ENCODE measurements at regions not wholly inside any gene's neighbourhood (a gene's known extent, or its start where the extent isn't known, plus 50 kb on each side); places are given as distances from the start of the nearest gene placed in this dataset.

- TF ChIP-seq EZH2 (IDR thresholded peaks at IDR 0.05; ENCODE audit: borderline replicate concordance, low read depth, low read length, severe bottlenecking) = no peak
- no peak for TF ChIP-seq CTCF (IDR thresholded peaks at IDR 0.05; ENCODE audit: extremely low read depth in 1 of 2, insufficient read depth in 1 of 2, low read depth in 1 of 2, low read length in 2 of 2)
- TF ChIP-seq POLR2A (IDR thresholded peaks at IDR 0.05; ENCODE audit: low read depth, low read length) = no peak
- TF ChIP-seq, protein P1, sequence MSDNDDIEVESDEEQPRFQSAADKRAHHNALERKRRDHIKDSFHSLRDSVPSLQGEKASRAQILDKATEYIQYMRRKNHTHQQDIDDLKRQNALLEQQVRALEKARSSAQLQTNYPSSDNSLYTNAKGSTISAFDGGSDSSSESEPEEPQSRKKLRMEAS (IDR thresholded peaks at IDR 0.05; ENCODE audit: insufficient read depth, insufficient read length) = no peak
- TF ChIP-seq POLR2AphosphoS5 (IDR thresholded peaks at IDR 0.05; ENCODE audit: insufficient read depth, low read depth, low read length) = no peak
- no peak for TF ChIP-seq MYC (IDR thresholded peaks at IDR 0.05; ENCODE audit: low read depth, low read length)
- no peak for TF ChIP-seq GATA2 (IDR thresholded peaks at IDR 0.05; ENCODE audit: insufficient read depth, insufficient read length, low read depth, low read length)
- no peak for TF ChIP-seq FOS (IDR thresholded peaks at IDR 0.05; ENCODE audit: borderline replicate concordance, insufficient read depth, low read length)
These were observed 113.2 kb upstream of the MAF start for GRCh38 chr16:79713609-79714309.

All from endothelial cell of umbilical vein (primary cell).